Suppressor macrophage (primary cell): ENCODE measurements at regions not wholly inside any gene's neighbourhood (a gene's known extent, or its start where the extent isn't known, plus 50 kb on each side); places are given as distances from the start of the nearest gene placed in this dataset.
"Not testable (repeated sequence)": the region's sequence is repeated elsewhere in the genome, so short reads cannot be mapped to it uniquely, and the experiment has no call there.

ENCODE experiments used
- DNase-seq, 4 experiments: peaks; one replicate each; pipeline ENCODE4 v3.0.0-alpha.2; 2020 to 2022

DNA sequence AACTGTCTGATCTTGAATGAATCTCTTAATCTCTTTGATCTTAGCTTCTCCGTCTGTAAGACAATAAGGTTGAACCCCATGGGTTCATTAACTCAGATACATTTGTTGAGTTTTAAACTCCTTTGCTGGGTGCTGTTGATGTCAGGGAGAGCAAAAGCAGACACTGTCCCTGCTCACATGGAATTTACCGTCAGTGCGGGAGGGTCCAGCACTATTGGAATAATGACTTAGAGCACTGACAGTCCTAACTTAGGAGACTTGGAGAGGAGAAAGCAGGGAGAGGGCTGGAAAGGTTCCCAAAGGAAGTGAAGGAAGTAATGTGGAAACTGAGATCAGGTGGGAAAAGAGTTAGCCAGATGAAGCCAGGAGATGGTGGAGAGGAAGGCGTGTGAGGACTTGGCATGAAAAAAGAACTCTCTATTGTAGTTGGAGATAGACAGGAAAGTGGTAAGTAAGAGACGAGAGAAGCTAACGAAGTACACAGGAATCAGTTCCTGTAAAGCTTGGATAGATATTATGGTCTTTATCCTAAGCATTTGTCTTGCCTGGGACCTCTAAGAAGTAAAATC, 141.4 kb upstream of the SERTAD2 start:
- DNase-seq, result no peak

DNA sequence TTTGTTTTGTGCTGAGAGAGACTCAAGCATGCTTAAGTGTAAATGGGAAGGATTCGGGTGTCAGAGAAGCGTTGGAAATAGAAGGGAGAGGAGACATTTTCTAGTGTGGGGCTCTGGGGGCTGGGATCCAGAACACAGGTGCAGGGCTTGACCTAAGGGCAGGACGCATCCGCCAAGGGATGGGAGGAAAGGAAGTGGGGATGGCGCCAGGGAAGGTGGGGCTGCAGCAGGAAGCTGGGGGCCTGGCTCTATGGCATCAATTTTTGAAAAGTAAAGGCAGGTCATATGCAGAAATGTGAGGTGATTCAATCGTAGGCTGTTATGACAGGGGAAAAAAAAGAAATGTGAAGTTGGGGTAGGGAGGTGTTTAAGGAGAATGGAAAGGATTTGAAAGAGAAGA, 143.2 kb upstream of the SERTAD2 start:
- no peak for DNase-seq

DNA sequence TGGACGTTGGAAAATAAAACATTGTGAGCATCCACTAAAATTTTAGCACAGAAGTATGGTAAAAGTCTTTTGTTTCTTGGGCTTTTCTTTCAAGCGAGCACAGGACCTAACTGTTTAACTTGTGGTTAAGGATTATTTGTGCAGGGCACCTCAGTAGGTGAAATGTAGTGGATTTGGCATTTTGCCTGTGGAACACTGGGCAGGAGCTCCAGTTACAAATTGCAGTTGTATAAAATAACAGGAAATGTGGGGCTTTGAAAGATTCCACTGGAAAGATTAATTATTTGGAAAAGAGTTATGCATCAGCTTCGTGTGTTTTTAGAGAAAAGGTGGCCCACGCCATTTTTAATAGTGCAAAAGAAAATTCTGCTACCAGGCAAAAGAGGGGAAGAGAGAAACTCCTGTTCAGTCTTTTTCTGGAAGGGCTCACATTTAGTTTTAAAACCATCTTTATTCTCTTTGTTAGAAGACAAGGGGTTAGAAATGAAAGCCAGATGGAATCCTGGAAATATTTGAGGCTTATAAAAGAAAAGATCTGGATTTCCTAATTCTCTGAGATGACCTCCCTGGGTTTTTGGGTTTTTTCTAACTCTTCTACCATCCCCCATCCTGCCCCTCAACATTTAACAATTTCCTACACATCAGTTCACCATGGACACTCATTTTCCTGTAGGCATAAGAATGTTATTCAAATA, 144.3 kb upstream of the SERTAD2 start:
- no peak for DNase-seq

DNA sequence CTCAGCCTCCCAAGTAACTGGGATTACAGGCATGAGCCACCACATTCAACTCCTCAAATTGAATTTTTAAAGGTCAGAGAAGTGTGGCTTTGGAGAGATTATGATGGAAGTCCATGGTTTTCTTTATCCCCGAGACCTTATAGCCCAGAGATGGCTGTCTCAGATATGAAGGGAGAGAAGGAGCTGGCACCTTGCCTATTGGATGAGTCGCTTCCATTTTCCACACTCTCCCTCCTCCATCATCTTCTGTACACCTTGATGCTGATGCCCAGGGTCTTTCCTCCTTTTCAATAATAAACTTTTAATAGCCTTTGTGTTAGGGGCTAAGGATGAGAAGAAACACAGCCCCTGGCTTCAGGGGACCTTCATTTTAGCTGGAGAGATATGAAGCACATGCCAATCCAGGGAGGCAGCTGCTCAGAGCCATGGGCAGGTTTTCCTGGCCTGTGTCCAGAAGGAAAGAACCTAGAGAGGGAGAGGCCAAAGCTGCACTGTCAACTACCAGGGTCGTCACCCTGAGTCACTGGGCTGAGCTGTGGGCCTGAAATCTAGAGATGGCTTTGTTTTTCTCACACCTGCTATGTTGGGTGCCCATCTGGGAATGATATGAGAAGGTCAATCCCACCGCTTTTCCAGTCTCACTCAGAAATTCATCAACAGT, 146.0 kb upstream of the SERTAD2 start:
- DNase-seq, result no peak

DNA sequence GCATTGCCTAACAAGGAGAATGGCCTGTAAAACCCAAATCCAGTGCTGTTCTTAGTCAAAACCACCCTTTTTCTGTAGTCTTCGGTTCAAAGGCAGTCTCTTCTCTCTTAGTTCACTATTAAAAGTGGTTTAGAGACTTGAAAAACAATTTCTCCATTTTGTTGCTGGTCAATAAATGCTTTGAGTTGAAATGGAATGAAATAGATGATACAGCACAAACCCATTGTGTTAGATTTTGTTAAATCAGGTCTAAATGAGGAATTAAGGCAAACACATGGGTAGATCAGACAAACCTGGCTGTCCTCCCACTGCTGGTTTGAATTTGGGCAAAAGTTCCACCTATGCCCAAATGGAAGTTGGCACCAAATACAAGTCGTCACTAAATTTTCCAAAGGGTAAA, 150.1 kb upstream of the SERTAD2 start:
- DNase-seq, result no peak

DNA sequence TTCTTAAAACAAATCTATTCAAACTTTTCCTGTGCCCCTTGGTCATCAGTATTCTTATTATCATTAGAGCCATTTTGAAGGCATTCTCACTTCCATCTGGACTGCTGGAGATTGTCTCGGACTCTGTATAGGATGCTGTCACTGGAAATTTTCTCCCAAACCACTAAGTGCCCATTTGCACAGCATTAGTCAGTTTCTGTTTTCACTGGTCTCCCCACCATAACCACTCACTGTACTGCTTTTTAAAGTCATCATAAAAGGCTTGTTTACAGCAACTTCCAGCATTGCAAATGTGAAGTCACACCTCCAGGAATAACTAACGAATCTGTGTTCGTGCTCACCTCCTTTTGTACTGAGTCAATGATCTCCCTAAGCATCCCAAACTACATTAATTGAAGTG, 150.9 kb upstream of the SERTAD2 start:
- DNase-seq, result no peak

DNA sequence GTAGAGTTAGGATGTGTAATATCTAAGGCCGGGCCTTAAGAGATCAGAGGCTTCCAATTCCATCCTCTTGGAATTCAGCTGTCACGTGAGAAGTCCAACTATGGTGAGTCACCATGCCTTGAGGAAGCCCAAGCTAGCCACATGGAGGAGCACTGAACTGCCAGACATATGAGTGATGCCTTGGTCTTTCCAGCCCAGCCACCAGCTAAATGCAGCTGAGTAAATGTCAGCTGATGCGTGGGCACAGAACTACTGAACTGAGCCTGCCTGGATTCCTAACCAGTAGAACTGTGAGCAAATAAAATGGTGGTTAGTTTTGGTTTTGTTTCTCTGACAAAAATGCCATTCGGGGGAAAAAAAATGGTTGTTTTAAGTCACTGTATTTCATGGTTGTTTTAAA, 153.7 kb upstream of the SERTAD2 start:
- DNase-seq, result peak; percentile 85 to 95 (median 90)

DNA sequence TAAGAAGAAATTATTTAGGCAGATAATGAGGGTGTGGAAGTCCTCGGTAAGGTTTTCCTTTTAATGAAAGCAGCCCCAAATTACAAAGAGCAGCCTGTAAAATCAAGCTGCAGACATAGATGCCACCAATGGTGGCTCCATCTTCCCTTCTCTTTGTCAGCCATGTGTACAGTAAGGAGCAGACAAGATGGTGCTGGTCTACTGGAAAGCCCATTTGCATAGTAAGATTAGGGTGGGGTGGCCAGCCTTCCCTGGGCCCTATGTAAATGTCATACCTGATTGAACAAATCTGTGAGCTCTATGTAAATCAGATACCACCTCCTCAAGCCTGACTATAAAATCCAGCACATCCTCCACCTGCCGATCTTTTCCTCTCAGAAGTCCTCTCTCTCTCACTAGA, 154.4 kb upstream of the SERTAD2 start:
- DNase-seq, result no peak

DNA sequence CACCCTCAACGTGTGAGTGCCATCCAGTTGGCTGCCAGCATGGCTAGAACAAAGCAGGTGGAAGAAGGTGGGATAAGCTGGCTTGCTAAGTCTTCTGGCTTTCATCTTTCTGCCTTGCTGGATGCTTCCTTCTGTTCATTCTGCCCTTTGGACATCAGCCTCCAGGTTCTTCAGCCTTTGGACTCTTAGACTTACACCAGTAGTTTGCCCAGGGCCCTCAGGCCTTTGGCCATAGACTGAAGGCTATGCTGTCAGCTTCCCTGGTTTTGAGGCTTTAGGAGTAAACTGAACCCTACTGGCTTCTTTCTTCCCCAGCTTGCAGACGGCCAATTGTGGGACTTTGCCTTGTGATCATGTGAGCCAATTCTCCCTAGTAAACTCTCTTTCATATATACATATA, 155.0 kb upstream of the SERTAD2 start:
- DNase-seq, result no peak

DNA sequence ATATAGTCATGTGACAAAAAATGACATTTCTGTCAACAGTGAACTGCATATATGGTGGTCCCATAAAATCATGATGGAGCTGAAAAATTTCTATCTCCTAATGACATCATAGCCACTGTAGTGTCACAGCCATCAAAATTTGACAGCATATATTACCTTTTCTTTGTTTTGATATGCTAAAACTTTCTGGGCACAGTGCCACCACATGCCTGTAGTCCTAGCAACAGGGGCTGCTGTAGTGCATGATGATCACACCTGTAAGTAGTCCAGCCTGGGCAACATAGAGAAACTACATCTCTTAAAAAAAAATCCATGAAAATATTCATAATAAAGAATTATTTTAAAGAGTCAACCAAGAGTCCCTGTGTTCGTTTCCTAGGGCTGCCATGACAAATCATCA, 155.5 kb upstream of the SERTAD2 start:
- no peak for DNase-seq

DNA sequence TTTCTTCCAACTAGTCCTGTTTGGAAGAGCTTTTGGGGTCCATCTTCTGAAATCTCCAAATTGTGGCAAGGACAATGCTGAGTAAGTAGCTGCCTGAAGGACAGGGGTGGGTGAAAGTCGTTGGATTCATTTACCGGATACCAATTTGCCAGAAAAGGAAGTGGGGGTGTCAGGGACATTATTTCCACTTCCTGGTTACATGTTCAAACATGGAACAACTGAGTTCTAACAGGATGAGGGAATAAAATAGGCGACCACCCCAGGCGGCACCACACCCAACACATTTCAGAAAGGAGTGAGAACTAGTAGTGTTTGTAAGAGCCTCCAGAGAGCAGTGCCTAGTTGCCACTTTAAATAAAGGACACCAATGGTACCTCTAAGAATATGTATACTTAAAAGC, 158.6 kb upstream of the SERTAD2 start:
- peak in 3 of 4 experiments; percentile 43 to 55 (median 49) for DNase-seq

DNA sequence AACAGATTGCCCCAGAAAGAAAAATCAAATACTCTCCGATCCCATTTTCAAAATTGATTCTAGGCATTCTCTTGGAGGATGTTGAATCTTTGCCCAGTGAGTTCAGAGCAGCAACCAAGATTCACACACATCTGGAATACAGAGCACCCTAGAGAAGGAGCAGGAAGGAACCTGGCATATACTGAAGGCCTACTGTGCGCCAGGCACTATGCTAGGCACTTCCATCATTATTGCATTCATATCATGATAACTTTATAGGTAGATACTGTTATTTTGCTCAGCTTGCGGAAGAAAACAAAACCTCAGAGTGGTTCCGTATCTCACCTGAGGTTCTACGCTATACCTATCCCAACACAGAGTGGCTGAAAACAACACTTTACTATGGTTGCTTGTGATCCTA, 160.3 kb upstream of the SERTAD2 start:
- no peak for DNase-seq

DNA sequence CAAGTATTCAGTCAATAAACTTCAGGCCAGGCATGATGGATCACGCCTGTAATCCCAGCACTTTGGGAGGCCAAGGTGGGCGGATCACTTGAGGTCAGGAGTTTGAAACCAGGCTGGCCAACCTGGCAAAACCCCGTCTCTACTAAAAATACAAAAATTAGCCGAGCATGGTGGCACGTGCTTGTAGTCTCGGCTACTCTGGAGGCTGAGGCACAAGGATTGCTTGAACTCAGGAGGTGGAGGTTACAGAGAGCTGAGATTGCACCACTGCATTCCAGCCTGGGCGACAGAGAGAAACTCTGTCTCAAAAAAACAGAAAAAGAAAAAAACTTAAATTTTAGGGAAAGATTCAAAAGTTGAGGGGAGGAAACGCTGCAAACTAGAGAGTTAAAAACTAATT, 162.8 kb upstream of the SERTAD2 start:
- DNase-seq, result not testable (repeated sequence)

DNA sequence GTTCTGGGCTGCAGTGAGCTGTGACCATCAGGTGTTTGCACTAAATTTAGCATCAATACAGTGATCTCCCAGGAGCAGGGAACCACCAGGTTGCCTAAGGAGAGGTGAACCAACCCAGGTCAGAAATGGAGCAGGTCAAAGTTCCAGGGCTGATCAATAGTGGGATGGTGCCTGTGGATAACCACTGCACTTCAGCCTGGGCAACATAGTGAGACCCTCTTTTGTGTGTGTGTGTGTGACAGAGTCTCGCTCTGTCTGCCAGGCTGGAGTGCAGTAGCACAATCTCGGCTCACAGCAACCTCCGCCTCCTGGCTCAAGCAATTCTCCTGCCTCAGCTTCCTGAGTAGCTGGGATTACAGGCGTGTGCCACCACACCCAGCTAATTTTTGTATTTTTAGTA, 163.7 kb upstream of the SERTAD2 start:
- no peak for DNase-seq

DNA sequence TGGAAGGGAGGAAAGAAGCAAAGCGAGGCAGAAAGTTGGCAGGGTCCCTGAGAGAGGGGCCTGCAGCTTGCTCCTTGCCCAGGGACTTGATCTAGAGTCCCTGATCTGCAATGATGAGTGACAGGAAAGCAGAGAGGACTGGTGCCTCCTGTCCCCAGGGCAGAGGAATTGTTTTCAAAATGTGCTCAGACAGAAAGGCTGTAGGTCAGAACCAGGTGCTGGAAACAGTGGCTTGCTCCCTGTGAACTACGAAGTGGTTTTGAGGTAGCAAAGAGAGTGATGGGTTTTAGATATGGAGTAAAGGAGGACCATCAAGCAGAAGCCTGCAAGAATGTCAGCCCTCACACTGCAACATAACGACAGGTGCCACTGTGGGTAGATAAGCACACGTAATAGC, 164.9 kb upstream of the SERTAD2 start:
- no peak for DNase-seq

DNA sequence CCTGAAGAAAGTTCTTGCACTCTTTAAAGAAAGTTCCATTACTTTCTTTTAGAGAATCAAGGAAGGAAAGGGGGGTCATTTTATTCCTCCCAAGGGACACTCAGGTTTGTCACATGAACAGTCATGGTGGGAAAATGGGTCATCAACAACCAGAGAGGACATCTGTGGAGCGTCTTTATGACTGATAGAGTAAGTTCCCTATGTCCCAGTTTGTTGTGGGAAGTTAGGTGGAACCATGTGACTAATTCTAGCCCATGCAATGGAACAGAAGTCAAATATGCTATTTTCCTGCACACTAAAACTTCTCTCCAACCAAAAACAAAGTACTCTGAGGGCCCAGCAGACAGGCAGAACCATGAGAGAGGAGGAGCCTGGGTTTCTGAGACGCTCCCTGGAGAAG, 165.6 kb upstream of the SERTAD2 start:
- DNase-seq, result peak; percentile 57 to 83 (median 71)

DNA sequence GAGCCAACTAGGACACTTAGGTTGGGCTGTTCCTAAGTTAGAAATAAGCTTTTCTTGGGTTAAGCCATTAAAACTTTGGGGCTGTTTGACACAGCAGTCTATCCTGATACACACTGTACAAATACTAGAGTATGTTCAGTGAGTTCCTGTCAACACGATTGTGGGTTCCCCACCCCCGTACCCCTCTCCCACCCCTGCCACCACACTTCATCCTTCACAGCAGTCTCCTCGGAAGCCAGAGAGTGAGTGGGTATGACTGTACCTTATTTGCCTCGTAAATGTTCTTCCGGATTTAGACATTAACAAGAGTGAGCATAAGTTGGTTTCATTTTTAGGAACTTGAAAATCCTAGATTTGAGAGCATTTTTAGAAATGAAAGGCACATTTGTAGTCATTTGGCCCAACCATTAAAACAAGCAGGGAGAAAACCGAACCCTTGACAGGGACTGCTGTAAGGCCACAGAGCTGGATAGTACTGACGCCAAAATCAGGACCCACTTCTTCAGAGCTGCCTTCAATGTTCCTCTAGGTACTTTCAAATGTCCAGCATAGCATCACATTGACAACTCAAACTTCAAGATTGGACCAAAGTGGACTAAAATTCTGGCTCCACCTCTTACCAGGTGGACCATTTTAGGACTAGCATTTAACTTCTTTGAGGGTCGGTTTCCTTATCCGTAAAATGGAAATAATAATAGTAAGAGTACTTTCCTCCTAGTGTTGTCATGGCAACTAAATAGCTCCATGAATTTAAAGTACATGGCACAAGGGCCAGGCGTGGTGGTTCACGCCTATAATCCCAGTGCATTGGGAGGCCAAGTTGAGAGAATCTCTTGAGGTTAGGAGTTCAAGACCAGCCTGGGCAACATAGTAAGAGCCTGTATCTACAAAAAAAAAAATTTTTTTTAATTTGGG, 166.3 kb upstream of the SERTAD2 start:
- DNase-seq, result peak in 3 of 4 experiments; percentile 55 to 68 (median 66)

DNA sequence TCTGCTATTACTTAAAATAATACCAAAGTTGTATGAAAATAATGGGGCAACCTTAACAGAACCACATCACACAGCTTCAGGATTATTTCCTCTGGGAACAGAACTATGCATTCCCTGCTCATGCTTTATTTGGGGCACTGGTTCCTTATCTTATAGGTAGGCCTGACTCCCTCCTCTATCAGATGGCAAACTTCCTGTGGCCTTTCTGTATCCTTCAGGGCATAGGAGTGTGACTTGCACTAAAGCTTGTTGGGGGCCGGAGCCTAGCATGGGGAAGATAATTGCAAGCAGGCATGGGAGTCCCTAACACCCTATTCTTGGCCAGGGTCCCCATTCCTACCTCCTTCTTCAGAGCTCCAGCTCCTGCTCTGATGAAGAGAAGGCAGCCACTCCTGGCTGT, 167.2 kb upstream of the SERTAD2 start:
- DNase-seq, result no peak

DNA sequence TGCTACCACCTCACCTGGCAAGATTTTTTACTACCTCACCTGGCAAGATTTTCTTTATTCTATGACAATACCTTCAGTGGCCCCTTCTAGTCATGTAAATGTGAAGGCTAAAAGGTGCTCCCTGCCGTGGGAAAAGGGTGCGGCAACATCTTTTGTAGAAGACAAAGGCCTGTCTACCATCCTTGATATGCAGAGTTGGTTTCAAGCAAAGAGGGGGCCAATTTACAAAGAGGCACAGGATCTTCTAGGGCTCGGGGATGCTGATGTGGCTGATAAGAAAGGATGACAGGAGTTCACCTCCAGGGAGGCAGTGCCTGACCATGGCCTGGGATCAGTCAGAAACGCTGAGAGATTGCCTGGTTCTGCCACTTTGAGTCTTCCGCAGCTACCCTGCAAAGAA, 165.4 kb upstream of the SLC1A4 start:
- DNase-seq, result no peak

DNA sequence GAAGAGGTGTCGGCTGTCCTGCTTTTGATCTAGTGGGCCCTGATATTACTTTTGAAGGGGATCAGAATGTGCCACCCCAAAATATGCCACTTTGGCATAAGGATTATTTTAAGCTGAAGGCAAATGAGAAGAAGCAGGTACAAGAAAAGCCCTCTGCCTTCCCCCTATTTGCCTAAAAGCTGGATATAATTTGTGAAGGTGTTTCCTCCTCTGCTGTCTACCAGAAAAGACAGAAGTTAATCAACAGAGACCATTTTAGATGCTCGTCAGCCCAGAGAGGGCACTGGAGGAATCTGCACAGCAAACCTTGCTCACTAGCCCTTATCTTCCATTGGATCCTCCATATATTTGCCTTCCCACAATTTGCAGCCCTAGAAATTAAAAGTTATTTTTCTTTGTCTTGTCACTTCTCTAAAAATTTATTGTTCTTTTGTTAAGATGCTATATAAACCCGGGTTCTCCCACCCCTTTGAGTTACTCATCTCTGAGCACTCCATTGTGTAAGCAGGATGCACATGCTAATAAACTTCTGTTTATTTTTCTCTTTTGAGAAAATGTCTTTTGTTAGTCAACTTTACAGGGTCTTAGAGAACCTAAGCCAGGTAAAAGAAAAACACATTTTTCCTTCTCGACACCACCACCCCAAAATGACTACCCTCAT, 163.2 kb upstream of the SLC1A4 start:
- peak in 2 of 4 experiments; percentile 63 to 73 for DNase-seq

DNA sequence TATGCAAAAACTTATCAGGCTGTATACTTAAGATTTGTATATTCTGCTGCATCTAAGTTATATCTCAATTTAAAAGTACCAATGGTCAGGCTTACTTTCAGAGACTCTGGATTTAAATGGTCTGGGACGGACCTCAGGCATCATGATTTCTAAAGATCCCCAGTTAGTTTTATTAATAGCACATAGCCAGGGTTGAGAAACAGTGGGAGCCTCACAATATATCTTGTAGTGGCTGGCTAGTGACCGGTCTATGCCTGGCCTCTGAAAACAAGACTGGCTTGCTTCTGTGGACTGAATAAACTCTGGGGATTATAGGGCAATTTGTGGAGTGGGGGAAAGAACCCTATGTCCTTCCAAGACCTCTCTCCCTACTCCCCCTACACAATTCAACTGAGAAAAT, 162.5 kb upstream of the SLC1A4 start:
- DNase-seq, result no peak

DNA sequence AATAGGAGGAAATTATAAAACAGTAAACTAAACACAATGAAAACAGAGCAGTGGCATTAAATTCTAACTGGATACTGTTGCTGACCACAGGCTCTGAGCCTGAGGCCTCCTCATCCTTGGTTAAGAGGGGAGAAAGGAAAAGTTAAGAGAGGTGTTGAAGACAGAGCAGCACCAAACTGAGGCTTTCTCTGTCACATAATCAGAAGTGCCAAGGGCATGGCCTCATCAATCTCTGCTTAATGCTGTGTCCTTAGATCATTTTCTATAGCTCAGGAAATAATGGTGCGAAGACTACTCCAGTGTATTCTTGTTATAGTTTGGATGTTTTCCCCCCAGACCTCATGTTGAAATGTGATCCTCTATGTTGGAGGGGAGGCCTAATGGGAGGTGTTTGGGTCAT, 160.9 kb upstream of the SLC1A4 start:
- no peak for DNase-seq

DNA sequence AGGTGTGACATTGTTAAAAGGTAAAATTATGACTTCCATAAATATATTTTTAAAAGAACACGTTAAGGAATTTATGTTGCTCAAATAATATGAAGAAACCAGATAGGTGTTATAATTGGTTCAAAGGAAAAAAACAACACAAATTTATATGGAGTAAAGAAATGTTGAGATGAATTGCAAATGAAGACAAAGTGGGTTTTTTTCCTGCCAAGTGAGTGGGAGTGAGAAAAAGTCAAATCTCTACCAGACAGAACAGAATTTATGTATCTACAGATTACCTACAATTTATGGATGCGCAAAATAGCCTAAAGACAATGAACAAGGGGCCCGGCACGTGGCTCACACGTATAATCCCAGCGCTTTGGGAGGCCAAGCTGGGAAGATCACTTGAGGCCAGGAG, 159.7 kb upstream of the SLC1A4 start:
- no peak for DNase-seq
